ENCODE measurements at regions not wholly inside any gene's neighbourhood (a gene's known extent, or its start where the extent isn't known, plus 50 kb on each side); places are given as distances from the start of the nearest gene placed in this dataset.

DNA sequence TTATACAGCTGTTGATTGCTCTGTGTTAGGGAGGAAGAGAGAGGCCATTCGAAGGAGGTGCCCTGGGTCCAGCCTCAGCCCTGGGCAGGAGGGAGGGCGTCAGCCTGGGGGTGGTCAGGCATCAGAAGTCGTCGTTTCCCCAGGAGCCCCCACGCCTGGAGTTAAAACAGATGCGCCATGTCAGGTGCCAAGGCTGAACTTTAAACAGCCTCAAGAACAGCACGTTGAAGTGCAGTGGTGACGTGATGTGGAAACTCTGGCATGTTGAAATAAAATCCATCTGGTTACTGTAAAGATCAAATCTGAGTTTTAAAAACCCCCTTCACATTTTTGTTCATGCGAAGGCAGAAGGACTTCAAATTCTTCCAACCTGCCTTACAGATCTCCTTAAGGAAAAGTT, 128.4 kb upstream of the PPP2R2D start:
- TF ChIP-seq POLR2A (IDR thresholded peaks at IDR 0.05), result no peak
- TF ChIP-seq, protein P1, sequence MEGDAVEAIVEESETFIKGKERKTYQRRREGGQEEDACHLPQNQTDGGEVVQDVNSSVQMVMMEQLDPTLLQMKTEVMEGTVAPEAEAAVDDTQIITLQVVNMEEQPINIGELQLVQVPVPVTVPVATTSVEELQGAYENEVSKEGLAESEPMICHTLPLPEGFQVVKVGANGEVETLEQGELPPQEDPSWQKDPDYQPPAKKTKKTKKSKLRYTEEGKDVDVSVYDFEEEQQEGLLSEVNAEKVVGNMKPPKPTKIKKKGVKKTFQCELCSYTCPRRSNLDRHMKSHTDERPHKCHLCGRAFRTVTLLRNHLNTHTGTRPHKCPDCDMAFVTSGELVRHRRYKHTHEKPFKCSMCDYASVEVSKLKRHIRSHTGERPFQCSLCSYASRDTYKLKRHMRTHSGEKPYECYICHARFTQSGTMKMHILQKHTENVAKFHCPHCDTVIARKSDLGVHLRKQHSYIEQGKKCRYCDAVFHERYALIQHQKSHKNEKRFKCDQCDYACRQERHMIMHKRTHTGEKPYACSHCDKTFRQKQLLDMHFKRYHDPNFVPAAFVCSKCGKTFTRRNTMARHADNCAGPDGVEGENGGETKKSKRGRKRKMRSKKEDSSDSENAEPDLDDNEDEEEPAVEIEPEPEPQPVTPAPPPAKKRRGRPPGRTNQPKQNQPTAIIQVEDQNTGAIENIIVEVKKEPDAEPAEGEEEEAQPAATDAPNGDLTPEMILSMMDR (IDR thresholded peaks at IDR 0.05), result no peak
- no peak for TF ChIP-seq POLR2AphosphoS5 (IDR thresholded peaks at IDR 0.05)
